ENCODE measurements at regions not wholly inside any gene's neighbourhood (a gene's known extent, or its start where the extent isn't known, plus 50 kb on each side); places are given as distances from the start of the nearest gene placed in this dataset.
"Not testable (repeated sequence)": the region's sequence is repeated elsewhere in the genome, so short reads cannot be mapped to it uniquely, and the experiment has no call there.

DNA sequence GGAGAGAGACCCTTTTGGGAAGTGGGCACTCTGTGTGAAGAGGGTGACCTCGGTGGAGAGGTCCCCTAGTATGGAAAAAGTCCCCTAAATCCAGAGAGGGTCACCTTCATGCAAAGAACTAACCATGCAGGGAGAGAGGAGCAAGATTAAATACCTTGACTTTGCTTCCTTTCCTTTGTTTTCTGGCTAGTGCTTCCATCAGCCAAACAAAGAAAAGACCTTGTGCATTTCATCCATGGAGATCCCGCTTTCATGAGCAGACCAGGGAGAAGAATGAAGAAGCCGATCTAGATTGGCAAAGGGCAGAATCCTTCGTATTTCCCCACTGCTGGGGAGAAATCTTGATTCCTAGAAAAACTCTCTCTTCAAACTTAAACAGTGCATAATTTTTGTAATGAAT is 813.3 kb upstream of the CDH6 start:
- no peaks in the 10 kb centered on the region for H3K27me3 ChIP-seq (ENCODE audit: control insufficient read depth, insufficient read depth, low read length)
- H3K4me1 ChIP-seq (ENCODE audit: control insufficient read depth, insufficient read depth, low read length): peaks cover 2% of the 10 kb centered on the region; the same call in 1 of the 2 replicates
- no CpG with 5 or more reads among the region's 4 CpGs for whole genome bisulfite sequencing (ENCODE audit: insufficient coverage, insufficient read length)
- H3K27ac ChIP-seq (ENCODE audit: low read length): no peak overlapping the region
- no peaks in the 10 kb centered on the region for H3K36me3 ChIP-seq (ENCODE audit: control insufficient read depth, insufficient read depth, low read length)
- H3K4me3 ChIP-seq (ENCODE audit: low read length): no peak overlapping the region
- no peak for DNase-seq (ENCODE audit: low read depth, low spot score)
- no peaks in the 10 kb centered on the region for H3K9me3 ChIP-seq (ENCODE audit: control insufficient read depth, insufficient read depth, low read length)

DNA sequence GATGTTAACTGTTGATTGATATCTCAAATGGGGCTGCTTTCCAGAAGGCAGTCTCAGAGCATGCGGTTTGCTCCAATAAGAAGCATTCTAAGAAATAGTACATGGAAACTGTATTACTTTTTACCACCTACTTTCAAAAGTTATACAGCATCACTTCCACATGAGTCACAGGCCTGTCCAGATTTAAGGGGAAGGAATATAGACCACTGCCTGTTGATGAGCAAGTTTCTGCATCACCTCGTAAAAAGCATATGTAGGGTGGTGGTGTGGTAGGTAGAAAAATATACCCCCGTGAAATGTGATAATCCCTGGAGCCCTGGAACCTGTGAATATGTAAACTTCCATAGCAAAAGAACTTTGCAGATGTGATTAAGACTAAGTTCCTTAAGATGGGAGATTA is 816.6 kb upstream of the CDH6 start:
- no peak overlapping the region for H3K4me3 ChIP-seq (ENCODE audit: low read length)
- H3K27me3 ChIP-seq (ENCODE audit: control insufficient read depth, insufficient read depth, low read length): no peaks in the 10 kb centered on the region
- no CpG with 5 or more reads among the region's 3 CpGs for WGBS (ENCODE audit: insufficient coverage, insufficient read length)
- DNase-seq (ENCODE audit: low read depth, low spot score): no peak
- peaks cover 2% of the 10 kb centered on the region; the same call in 1 of the 2 replicates for H3K4me1 ChIP-seq (ENCODE audit: control insufficient read depth, insufficient read depth, low read length)
- no peaks in the 10 kb centered on the region for H3K36me3 ChIP-seq (ENCODE audit: control insufficient read depth, insufficient read depth, low read length)
- H3K27ac ChIP-seq (ENCODE audit: low read length): no peak overlapping the region
- no peaks in the 10 kb centered on the region for H3K9me3 ChIP-seq (ENCODE audit: control insufficient read depth, insufficient read depth, low read length)

DNA sequence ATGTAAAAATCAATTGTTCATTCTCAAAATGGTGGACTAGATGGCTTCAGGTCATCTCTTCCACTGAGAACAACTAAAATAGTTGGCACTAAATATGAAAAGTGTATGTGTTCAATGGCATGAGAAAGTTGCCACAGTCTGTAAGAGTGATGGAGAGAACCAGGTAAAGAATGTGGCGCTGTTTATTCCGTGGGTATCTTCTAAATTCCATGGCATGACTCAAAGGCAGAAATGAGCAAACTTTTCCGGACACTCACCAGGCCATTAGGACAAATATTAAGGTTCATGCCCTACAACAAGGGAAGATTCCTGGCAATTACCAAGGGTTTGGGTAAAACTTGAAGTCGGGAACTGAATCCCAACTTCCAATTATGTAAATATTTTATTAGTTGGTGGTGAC is 825.4 kb upstream of the CDH6 start:
- no peaks in the 10 kb centered on the region for H3K9me3 ChIP-seq (ENCODE audit: control insufficient read depth, insufficient read depth, low read length)
- no peaks in the 10 kb centered on the region for H3K27me3 ChIP-seq (ENCODE audit: control insufficient read depth, insufficient read depth, low read length)
- H3K4me3 ChIP-seq (ENCODE audit: low read length): no peak overlapping the region
- no peak overlapping the region for H3K27ac ChIP-seq (ENCODE audit: low read length)
- DNase-seq (ENCODE audit: low read depth, low spot score): no peak
- no CpG with 5 or more reads among the region's 4 CpGs for WGBS (ENCODE audit: insufficient coverage, insufficient read length)
- H3K4me1 ChIP-seq (ENCODE audit: control insufficient read depth, insufficient read depth, low read length): no peaks in the 10 kb centered on the region
- no peaks in the 10 kb centered on the region for H3K36me3 ChIP-seq (ENCODE audit: control insufficient read depth, insufficient read depth, low read length)

DNA sequence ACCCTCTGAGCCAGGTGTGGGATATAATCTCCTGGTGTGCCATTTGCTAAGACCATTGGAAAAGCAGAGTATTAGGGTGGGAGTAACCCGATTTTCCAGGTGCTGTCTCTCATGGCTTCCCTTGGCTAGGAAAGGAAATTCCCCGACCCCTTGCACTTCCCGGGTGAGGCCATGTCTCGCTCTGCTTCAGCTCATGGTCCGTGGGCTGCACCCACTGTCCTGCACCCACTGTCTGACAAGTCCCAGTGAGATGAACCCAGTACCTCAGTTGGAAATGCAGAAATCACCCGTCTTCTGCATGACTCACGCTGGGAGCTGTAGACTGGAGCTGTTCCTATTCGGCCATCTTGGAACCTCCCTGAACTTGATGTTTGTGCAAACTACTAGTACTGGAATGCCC is 828.5 kb upstream of the CDH6 start:
- H3K9me3 ChIP-seq (ENCODE audit: control insufficient read depth, insufficient read depth, low read length); H3K4me3 ChIP-seq (ENCODE audit: low read length); H3K4me1 ChIP-seq (ENCODE audit: control insufficient read depth, insufficient read depth, low read length); H3K27me3 ChIP-seq (ENCODE audit: control insufficient read depth, insufficient read depth, low read length); H3K27ac ChIP-seq (ENCODE audit: low read length); DNase-seq (ENCODE audit: low read depth, low spot score); H3K36me3 ChIP-seq (ENCODE audit: control insufficient read depth, insufficient read depth, low read length): not testable (repeated sequence)
- no CpG with 5 or more reads among the region's 8 CpGs for WGBS (ENCODE audit: insufficient coverage, insufficient read length)

DNA sequence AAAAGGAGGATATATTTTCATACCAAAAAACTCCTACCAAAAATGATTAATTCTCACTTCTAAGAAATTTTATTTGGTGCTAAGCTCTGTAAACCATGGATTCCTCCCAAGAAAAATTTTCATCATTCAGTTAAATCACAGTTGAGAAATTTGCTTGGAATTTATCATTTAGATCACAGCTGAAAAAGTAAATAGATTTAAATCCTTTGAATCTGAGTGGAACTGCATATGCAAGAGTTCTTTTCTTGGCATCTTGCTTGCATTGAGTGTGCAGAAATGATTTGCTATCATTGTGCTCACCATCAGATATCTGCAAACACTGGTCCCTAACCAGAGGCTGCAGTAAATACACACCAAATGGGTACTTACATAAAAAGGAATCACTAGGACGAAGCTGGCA is 836.1 kb upstream of the CDH6 start:
- Histone ChIP-seq H3K27ac (ENCODE audit: low read length) (no peak overlapping the region), H3K36me3 (ENCODE audit: control insufficient read depth, insufficient read depth, low read length) (no peaks in the 10 kb centered on the region), H3K4me1 (ENCODE audit: control insufficient read depth, insufficient read depth, low read length) (no peaks in the 10 kb centered on the region), H3K4me3 (ENCODE audit: low read length) (no peak overlapping the region), H3K27me3 (ENCODE audit: control insufficient read depth, insufficient read depth, low read length) (no peaks in the 10 kb centered on the region), H3K9me3 (ENCODE audit: control insufficient read depth, insufficient read depth, low read length) (no peaks in the 10 kb centered on the region)
- no peak for DNase-seq (ENCODE audit: low read depth, low spot score)
- no CpG with 5 or more reads among the region's 1 CpG for WGBS (ENCODE audit: insufficient coverage, insufficient read length)

DNA sequence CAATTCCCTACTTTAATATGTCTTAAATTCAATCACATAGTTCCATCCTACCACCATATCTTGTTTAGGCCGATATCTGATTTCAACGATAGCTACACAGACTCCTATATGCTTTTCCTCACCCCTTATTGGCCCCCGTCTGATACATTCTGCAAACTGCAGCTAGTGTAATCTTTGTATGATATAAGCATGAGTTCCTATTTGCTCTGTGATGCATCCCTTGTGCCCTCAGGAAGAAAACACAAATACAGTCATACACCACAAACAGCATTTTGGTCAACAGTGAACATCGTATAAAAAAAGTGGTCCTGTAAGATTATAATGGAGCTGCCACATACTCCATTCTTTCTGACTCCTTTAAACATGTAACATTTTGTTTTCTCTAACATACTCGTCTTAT is 837.8 kb upstream of the CDH6 start:
- DNase-seq (ENCODE audit: low read depth, low spot score): no peak
- H3K9me3 ChIP-seq (ENCODE audit: control insufficient read depth, insufficient read depth, low read length): no peaks in the 10 kb centered on the region
- no peaks in the 10 kb centered on the region for H3K36me3 ChIP-seq (ENCODE audit: control insufficient read depth, insufficient read depth, low read length)
- no peaks in the 10 kb centered on the region for H3K27me3 ChIP-seq (ENCODE audit: control insufficient read depth, insufficient read depth, low read length)
- no peak overlapping the region for H3K27ac ChIP-seq (ENCODE audit: low read length)
- H3K4me3 ChIP-seq (ENCODE audit: low read length): no peak overlapping the region
- no peaks in the 10 kb centered on the region for H3K4me1 ChIP-seq (ENCODE audit: control insufficient read depth, insufficient read depth, low read length)
- no CpG with 5 or more reads among the region's 5 CpGs for WGBS (ENCODE audit: insufficient coverage, insufficient read length)

DNA sequence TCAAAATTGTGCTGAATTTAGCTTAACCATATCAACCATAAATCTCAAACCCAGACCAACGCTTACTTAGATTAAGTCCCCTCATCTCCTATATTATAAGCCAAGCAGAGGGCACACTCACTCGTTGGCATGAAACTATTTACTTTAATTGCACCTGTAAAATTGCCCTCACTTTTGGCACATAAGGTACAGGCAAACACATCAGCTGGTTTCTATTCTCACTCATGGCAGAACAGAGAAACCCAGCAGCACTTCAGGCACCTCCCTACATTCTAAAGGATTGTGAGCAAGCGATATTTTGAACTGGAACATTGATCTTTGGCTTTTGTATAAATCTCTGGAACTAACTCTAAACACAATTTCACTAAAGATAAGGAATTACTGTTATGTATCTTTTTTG is 845.6 kb upstream of the CDH6 start:
- Histone ChIP-seq H3K27me3 (ENCODE audit: control insufficient read depth, insufficient read depth, low read length) (no peaks in the 10 kb centered on the region), H3K4me3 (ENCODE audit: low read length) (no peak overlapping the region), H3K36me3 (ENCODE audit: control insufficient read depth, insufficient read depth, low read length) (no peaks in the 10 kb centered on the region), H3K27ac (ENCODE audit: low read length) (no peak overlapping the region), H3K4me1 (ENCODE audit: control insufficient read depth, insufficient read depth, low read length) (no peaks in the 10 kb centered on the region), H3K9me3 (ENCODE audit: control insufficient read depth, insufficient read depth, low read length) (no peaks in the 10 kb centered on the region)
- no CpG with 5 or more reads among the region's 3 CpGs for WGBS (ENCODE audit: insufficient coverage, insufficient read length)
- no peak for DNase-seq (ENCODE audit: low read depth, low spot score)

DNA sequence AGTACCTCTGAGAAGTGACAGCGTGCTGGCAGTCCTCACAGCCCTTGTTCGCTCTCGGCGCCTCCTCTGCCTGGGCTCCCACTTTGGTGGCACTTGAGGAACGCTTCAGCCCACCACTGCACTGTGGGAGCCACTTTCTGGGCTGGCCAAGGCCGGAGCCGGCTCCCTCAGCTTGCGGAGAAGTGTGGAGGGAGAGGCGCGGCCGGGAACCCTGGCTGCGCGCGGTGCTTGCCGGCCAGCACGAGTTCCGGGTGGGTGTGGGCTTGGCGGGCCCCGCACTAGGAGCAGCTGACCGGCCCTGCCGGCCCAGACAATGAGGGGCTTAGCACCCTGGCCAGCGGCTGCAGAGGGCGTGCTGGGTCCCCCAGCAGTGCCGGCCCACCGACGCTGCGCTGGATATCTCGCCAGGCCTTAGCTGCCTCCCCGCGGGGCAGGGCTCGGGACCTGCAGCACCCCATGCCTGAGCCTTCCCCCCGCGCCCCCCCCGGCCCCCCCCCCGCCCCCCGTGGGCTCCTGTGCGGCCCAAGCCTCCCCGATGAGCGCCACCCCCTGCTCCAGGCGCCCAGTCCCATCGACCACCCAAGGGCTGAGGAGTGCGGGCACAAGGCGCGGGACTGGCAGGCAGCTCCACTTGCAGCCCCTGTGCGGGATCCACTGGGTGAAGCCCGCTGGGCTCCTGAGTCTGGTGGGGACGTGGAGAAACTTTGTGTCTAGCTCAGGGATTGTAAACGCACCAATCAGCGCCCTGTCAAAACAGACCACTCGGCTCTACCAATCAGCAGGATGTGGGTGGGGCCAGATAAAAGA is 847.7 kb upstream of the CDH6 start:
- not testable (repeated sequence) for H3K4me1 ChIP-seq (ENCODE audit: control insufficient read depth, insufficient read depth, low read length); H3K9me3 ChIP-seq (ENCODE audit: control insufficient read depth, insufficient read depth, low read length); H3K4me3 ChIP-seq (ENCODE audit: low read length); H3K27ac ChIP-seq (ENCODE audit: low read length); H3K36me3 ChIP-seq (ENCODE audit: control insufficient read depth, insufficient read depth, low read length); H3K27me3 ChIP-seq (ENCODE audit: control insufficient read depth, insufficient read depth, low read length); DNase-seq (ENCODE audit: low read depth, low spot score)
- no CpG with 5 or more reads among the region's 50 CpGs for WGBS (ENCODE audit: insufficient coverage, insufficient read length)

DNA sequence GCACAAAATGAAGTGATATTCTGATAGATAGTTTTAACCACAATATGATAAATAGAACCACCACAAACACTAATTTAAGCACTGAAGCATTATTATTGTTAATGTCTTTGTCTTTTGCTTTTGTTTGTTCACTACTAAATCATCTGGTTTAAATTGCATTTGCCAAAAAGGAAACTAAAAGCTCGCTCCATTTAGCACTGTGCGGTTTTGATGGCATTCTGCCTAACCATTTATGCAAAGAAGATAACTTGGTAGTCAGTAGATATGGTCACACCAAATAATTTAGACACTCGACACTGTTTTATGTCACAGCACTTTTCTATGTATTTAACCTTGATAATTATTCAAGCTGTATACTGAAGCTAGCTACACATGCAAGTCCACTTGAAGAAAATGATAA is 849.8 kb upstream of the CDH6 start:
- Histone ChIP-seq H3K27ac (ENCODE audit: low read length) (no peak overlapping the region), H3K9me3 (ENCODE audit: control insufficient read depth, insufficient read depth, low read length) (no peaks in the 10 kb centered on the region), H3K4me1 (ENCODE audit: control insufficient read depth, insufficient read depth, low read length) (no peaks in the 10 kb centered on the region), H3K36me3 (ENCODE audit: control insufficient read depth, insufficient read depth, low read length) (no peaks in the 10 kb centered on the region), H3K4me3 (ENCODE audit: low read length) (no peak overlapping the region), H3K27me3 (ENCODE audit: control insufficient read depth, insufficient read depth, low read length) (no peaks in the 10 kb centered on the region)
- WGBS (ENCODE audit: insufficient coverage, insufficient read length): no CpG with 5 or more reads among the region's 3 CpGs
- DNase-seq (ENCODE audit: low read depth, low spot score): no peak

DNA sequence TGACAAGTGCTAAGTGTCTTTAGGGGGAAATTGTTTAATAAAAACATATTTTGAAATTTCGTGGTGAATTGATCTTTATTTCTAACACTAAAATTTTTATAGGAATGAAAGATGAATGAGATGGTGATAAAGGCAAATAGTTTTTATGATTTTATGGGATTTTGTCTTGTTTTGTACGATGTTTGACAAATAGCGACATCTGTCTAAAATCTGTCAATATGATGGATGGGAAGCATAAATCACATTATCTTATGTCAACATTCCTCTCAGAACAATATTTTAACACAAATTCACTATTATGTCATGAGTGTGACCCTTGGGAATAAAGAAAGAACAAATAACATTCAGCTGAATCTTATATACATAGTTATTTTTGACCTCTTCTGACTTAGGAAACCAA is 852.0 kb upstream of the CDH6 start:
- Histone ChIP-seq H3K4me3 (ENCODE audit: low read length) (no peak overlapping the region), H3K27me3 (ENCODE audit: control insufficient read depth, insufficient read depth, low read length) (no peaks in the 10 kb centered on the region), H3K9me3 (ENCODE audit: control insufficient read depth, insufficient read depth, low read length) (no peaks in the 10 kb centered on the region), H3K4me1 (ENCODE audit: control insufficient read depth, insufficient read depth, low read length) (no peaks in the 10 kb centered on the region), H3K27ac (ENCODE audit: low read length) (no peak overlapping the region), H3K36me3 (ENCODE audit: control insufficient read depth, insufficient read depth, low read length) (no peaks in the 10 kb centered on the region)
- WGBS (ENCODE audit: insufficient coverage, insufficient read length): 100% methylated on average over 1 of the region's 3 CpGs
- no peak for DNase-seq (ENCODE audit: low read depth, low spot score)

DNA sequence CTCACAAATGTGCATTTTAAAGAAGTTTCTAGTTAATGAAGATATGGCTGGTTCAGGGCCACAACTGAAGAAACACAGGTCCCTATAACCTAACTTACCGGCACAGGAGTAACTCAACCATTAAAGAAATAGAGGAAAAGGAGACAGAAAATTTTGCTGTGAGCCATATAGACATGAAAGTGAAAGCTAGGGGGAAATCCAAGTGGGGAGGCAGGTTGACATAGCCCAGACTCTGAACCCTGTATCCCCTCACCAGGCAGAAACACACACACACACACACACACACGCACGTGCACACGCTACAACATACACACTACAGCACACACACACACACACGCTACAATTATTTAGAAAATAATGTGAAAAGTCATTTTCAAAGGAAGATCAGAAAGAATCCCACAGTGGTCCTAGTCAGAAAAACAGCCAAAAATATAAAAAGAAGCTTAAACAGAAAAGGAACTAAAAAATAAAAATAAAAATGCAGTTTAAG is 856.4 kb upstream of the CDH6 start:
- no CpG with 5 or more reads among the region's 5 CpGs for WGBS (ENCODE audit: insufficient coverage, insufficient read length)
- no peak overlapping the region for H3K27ac ChIP-seq (ENCODE audit: low read length)
- no peak for DNase-seq (ENCODE audit: low read depth, low spot score)

More for the DNA sequence above, 856.4 kb upstream of the CDH6 start:
- no peaks in the 10 kb centered on the region for H3K4me1 ChIP-seq (ENCODE audit: control insufficient read depth, insufficient read depth, low read length)
- no peaks in the 10 kb centered on the region for H3K9me3 ChIP-seq (ENCODE audit: control insufficient read depth, insufficient read depth, low read length)
- H3K27me3 ChIP-seq (ENCODE audit: control insufficient read depth, insufficient read depth, low read length): no peaks in the 10 kb centered on the region
- H3K36me3 ChIP-seq (ENCODE audit: control insufficient read depth, insufficient read depth, low read length): no peaks in the 10 kb centered on the region
- no peak overlapping the region for H3K4me3 ChIP-seq (ENCODE audit: low read length)

Measured in iPS DF 6.9 (cell line).